H9 (cell line): ENCODE measurements at regions not wholly inside any gene's neighbourhood (a gene's known extent, or its start where the extent isn't known, plus 50 kb on each side); places are given as distances from the start of the nearest gene placed in this dataset.

Experiments used
- DNase-seq: peaks from one replicate; pipeline ENCODE4 v3.0.0-alpha.2; 2017
- H2AFZ ChIP-seq: one replicate; pipeline ENCODE4 v1.6.1; 2013; ENCODE audit warnings: mild to moderate bottlenecking, low read length, control low read depth, moderate library complexity
- H2AK5ac ChIP-seq: 2 replicates; pipeline ENCODE4 v1.6.1; 2013; ENCODE audit warnings: low read length, control low read depth, mixed read lengths; ENCODE audit not compliant: insufficient read length
- H2BK120ac ChIP-seq: one replicate; pipeline ENCODE4 v1.6.1; 2013; ENCODE audit warnings: low read depth, mild to moderate bottlenecking, low read length, control low read depth, inconsistent platforms; ENCODE audit not compliant: poor library complexity, severe bottlenecking
- H2BK12ac ChIP-seq: 2 replicates; pipeline ENCODE4 v1.6.1; 2013; ENCODE audit warnings: low read length, control low read depth, mixed read lengths, low read depth; ENCODE audit not compliant: insufficient read length
- H2BK15ac ChIP-seq: 2 replicates; pipeline ENCODE4 v1.6.1; 2013; ENCODE audit warnings: low read depth, low read length, control low read depth
- H2BK20ac ChIP-seq: one replicate; pipeline ENCODE4 v1.6.1; 2013; ENCODE audit warnings: low read depth, mild to moderate bottlenecking, low read length, control low read depth, inconsistent platforms; ENCODE audit not compliant: poor library complexity, severe bottlenecking
- H2BK5ac ChIP-seq: 2 replicates; pipeline ENCODE4 v1.6.1; 2013; ENCODE audit warnings: low read length, control low read depth, mixed read lengths; ENCODE audit not compliant: insufficient read length
- H3K14ac ChIP-seq: 2 replicates; pipeline ENCODE4 v1.6.1; 2013; ENCODE audit warnings: low read length, control low read depth; ENCODE audit not compliant: insufficient read depth
- H3K18ac ChIP-seq: 2 replicates; pipeline ENCODE4 v1.6.1; 2013; ENCODE audit warnings: low read depth, mild to moderate bottlenecking, mixed read lengths, low read length, control low read depth; ENCODE audit not compliant: insufficient read length
- H3K23ac ChIP-seq: 2 replicates; pipeline ENCODE4 v1.6.1; 2013; ENCODE audit warnings: low read length, control low read depth, mixed read lengths, low read depth; ENCODE audit not compliant: insufficient read length
- H3K23me2 ChIP-seq: 2 replicates; pipeline ENCODE4 v1.6.1; 2013; ENCODE audit warnings: low read depth, mild to moderate bottlenecking, mixed read lengths, low read length, control low read depth; ENCODE audit not compliant: insufficient read length, poor library complexity, severe bottlenecking
- H3K27ac ChIP-seq: 2 replicates; pipeline ENCODE4 v1.5.1; 2013; ENCODE audit warnings: low read length, control low read depth, mixed read lengths, low read depth; ENCODE audit not compliant: insufficient read length
- H3K27me3 ChIP-seq: 2 replicates; pipeline ENCODE4 v1.6.1; 2013; ENCODE audit warnings: low read length, control low read depth, inconsistent platforms; ENCODE audit not compliant: insufficient read depth
- H3K4ac ChIP-seq: 2 replicates; pipeline ENCODE4 v1.6.1; 2013; ENCODE audit warnings: low read depth, mild to moderate bottlenecking, control low read depth, inconsistent platforms, low read length, moderate library complexity
- H3K4me1 ChIP-seq: 2 replicates; pipeline ENCODE4 v1.6.1; 2013; ENCODE audit warnings: low read length, control low read depth, inconsistent platforms; ENCODE audit not compliant: insufficient read depth
- H3K4me2 ChIP-seq: 2 replicates; pipeline ENCODE4 v1.6.1; 2013; ENCODE audit warnings: low read length, control low read depth, mixed read lengths; ENCODE audit not compliant: insufficient read length, insufficient read depth
- H3K56ac ChIP-seq: 2 replicates; pipeline ENCODE4 v1.6.1; 2013; ENCODE audit warnings: low read depth, mild to moderate bottlenecking, mixed read lengths, low read length, control low read depth; ENCODE audit not compliant: insufficient read length
- H3K79me1 ChIP-seq: 2 replicates; pipeline ENCODE4 v1.6.1; 2013; ENCODE audit warnings: low read depth, mild to moderate bottlenecking, moderate library complexity, low read length, control low read depth, inconsistent platforms; ENCODE audit not compliant: insufficient read depth, poor library complexity, severe bottlenecking
- H3K79me2 ChIP-seq: 2 replicates; pipeline ENCODE4 v1.6.1; 2013; ENCODE audit warnings: low read length, control low read depth, inconsistent platforms; ENCODE audit not compliant: insufficient read depth
- H3K9ac ChIP-seq: 2 replicates; pipeline ENCODE4 v1.6.1; 2013; ENCODE audit warnings: low read length, control low read depth, mixed read lengths; ENCODE audit not compliant: insufficient read length; ENCODE audit errors: extremely low read depth
- H3K9me3 ChIP-seq: one replicate; pipeline ENCODE4 v1.6.1; 2013; ENCODE audit warnings: low read depth, low read length, inconsistent platforms; ENCODE audit not compliant: control insufficient read depth
- H3T11ph ChIP-seq: one replicate; pipeline ENCODE4 v1.6.1; 2013; ENCODE audit warnings: mild to moderate bottlenecking, low read length, control low read depth, inconsistent platforms
- H4K20me1 ChIP-seq: one replicate; pipeline ENCODE4 v1.6.1; 2013; ENCODE audit not compliant: control insufficient read depth, insufficient read length, insufficient read depth
- H4K5ac ChIP-seq: 2 replicates; pipeline ENCODE4 v1.6.1; 2013; ENCODE audit warnings: low read depth, mild to moderate bottlenecking, mixed read lengths, low read length, control low read depth; ENCODE audit not compliant: insufficient read length
- H4K8ac ChIP-seq: replicated peaks from 2 replicates; pipeline ENCODE4 v1.6.1; 2013; ENCODE audit warnings: low read length, control low read depth, mixed read lengths, low read depth; ENCODE audit not compliant: insufficient read length
- H4K91ac ChIP-seq: 2 replicates; pipeline ENCODE4 v1.6.1; 2013; ENCODE audit warnings: low read depth, mild to moderate bottlenecking, moderate library complexity, mixed read lengths, low read length, control low read depth; ENCODE audit not compliant: insufficient read length
- H3K27ac Mint-ChIP-seq, 3 experiments: 2 replicates in 2 of 3; 3 replicates in 1 of 3; pipeline ENCODE4 v1.8.0; 2020 to 2021; ENCODE audit warnings: mixed read lengths in 3 of 3, mild to moderate bottlenecking in 1 of 3, moderate library complexity in 1 of 3
- H3K27me3 Mint-ChIP-seq: 2 replicates; pipeline ENCODE4 v1.8.0; 2021; ENCODE audit warnings: low read depth, mild to moderate bottlenecking, moderate library complexity, mixed read lengths
- H3K36me3 Mint-ChIP-seq, 3 experiments: 2 replicates in 2 of 3; 3 replicates in 1 of 3; pipeline ENCODE4 v1.8.0; 2020 to 2021; ENCODE audit warnings: low read depth in 3 of 3, mixed read lengths in 3 of 3; ENCODE audit not compliant: insufficient read depth in 1 of 3
- H3K4me1 Mint-ChIP-seq, 2 experiments: 2 replicates each; pipeline ENCODE4 v1.8.0; 2020; ENCODE audit warnings: mixed read lengths in 2 of 2
- H3K4me3 Mint-ChIP-seq, 2 experiments: 2 replicates in 1 of 2; 3 replicates in 1 of 2; pipeline ENCODE4 v1.8.0; 2020 to 2021; ENCODE audit warnings: mild to moderate bottlenecking in 2 of 2, mixed read lengths in 2 of 2, moderate library complexity in 1 of 2
- H3K9me3 Mint-ChIP-seq, 2 experiments: 2 replicates in 1 of 2; 3 replicates in 1 of 2; pipeline ENCODE4 v1.8.0; 2020; ENCODE audit warnings: mild to moderate bottlenecking in 2 of 2, mixed read lengths in 2 of 2, moderate library complexity in 1 of 2
- WGBS: extraction: QIAGEN DNeasy Blood & Tissue Kit; methylation state at CpG from one replicate; pipeline ENCODE4 v1.1.7; 2013; ENCODE audit warnings: missing lambda C conversion rate, low lambda C conversion rate, mixed read lengths; ENCODE audit not compliant: insufficient read length; ENCODE audit errors: extremely low coverage; 5-methylcytosine and 5-hydroxymethylcytosine counted together
- TF ChIP-seq, protein P1 (sequence below): fragments of 200-600 bp; sonication (generic); conservative IDR thresholded peaks from 3 replicates; pipeline ENCODE4 v1.8.0; 2021; ENCODE audit warnings: antibody characterized with exemption, mild to moderate bottlenecking

DNA sequence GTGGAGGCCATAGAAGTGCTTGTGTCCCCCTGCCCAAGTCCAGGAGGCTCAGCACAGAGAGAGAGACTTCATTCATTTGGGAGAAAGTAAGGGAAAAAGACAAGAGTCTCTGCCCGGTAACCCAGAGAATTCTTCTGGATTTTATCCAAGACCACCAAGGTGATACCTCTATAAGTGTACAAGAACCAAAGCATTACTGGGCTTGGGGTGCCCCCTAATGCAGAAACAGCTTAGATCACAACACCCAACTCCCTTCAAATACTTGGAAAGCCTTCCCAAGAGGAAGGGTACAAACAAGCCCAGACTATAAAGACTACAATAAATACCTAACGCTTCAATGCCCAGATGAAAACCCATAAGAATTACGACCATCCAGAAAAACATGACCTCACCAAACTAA is 119.7 kb upstream of the PDE3A start:
- WGBS: no CpG with 5 or more reads among the region's 3 CpGs
- peaks cover 0 to 8% of the 10 kb centered on the region in 2 experiments; a peak in 2 of 4 replicates for H3K4me1 Mint-ChIP-seq
- H3K79me2 ChIP-seq: no peaks in the 10 kb centered on the region

More for the DNA sequence above, 119.7 kb upstream of the PDE3A start:
- Histone ChIP-seq H3K18ac (no peak overlapping the region), H4K20me1 (no peaks in the 10 kb centered on the region), H2AFZ (no peak overlapping the region), H3K14ac (no peak overlapping the region), H2BK12ac (no peak overlapping the region), H4K5ac (no peak overlapping the region), H3T11ph (no peak overlapping the region), H3K27me3 (no peaks in the 10 kb centered on the region), H4K91ac (no peak overlapping the region), H2BK15ac (no peak overlapping the region), H3K4me1 (no peaks in the 10 kb centered on the region), H3K27ac (no peak overlapping the region), H2BK120ac (no peak overlapping the region), H3K9ac (no peak overlapping the region), H3K4me2 (no peak overlapping the region), H2BK5ac (no peak overlapping the region), H3K56ac (no peak overlapping the region), H2AK5ac (no peak overlapping the region), H3K4ac (no peak overlapping the region), H3K79me1 (no peaks in the 10 kb centered on the region), H3K23ac (no peak overlapping the region), H4K8ac (no peak overlapping the region), H3K9me3 (no peaks in the 10 kb centered on the region), H2BK20ac (no peak overlapping the region), H3K23me2 (no peaks in the 10 kb centered on the region)
- DNase-seq: no peak
- Mint-ChIP-seq H3K36me3 (peaks cover 0 to 9% (median 0%) of the 10 kb centered on the region in 3 experiments; a peak in 1 of 7 replicates), H3K9me3 (peaks cover 0 to 2% of the 10 kb centered on the region in 2 experiments; a peak in 1 of 5 replicates), H3K27me3 (no peaks in the 10 kb centered on the region), H3K4me3 (no peak overlapping the region), H3K27ac (no peak overlapping the region)
- TF ChIP-seq, protein P1, sequence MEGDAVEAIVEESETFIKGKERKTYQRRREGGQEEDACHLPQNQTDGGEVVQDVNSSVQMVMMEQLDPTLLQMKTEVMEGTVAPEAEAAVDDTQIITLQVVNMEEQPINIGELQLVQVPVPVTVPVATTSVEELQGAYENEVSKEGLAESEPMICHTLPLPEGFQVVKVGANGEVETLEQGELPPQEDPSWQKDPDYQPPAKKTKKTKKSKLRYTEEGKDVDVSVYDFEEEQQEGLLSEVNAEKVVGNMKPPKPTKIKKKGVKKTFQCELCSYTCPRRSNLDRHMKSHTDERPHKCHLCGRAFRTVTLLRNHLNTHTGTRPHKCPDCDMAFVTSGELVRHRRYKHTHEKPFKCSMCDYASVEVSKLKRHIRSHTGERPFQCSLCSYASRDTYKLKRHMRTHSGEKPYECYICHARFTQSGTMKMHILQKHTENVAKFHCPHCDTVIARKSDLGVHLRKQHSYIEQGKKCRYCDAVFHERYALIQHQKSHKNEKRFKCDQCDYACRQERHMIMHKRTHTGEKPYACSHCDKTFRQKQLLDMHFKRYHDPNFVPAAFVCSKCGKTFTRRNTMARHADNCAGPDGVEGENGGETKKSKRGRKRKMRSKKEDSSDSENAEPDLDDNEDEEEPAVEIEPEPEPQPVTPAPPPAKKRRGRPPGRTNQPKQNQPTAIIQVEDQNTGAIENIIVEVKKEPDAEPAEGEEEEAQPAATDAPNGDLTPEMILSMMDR: peak; percentile 43; the same call in 2 of the 3 replicates
